ENCODE measurements at regions not wholly inside any gene's neighbourhood (a gene's known extent, or its start where the extent isn't known, plus 50 kb on each side); places are given as distances from the start of the nearest gene placed in this dataset.

GRCh38 chr21:36601362-36601761 is 97.6 kb upstream of the SIM2 start:
- TF ChIP-seq CTCF (IDR thresholded peaks at IDR 0.05) (no peak), POLR2A (IDR thresholded peaks at IDR 0.05) (no peak)
